Thymus (tissue), 11 donors: ENCODE measurements at regions not wholly inside any gene's neighbourhood (a gene's known extent, or its start where the extent isn't known, plus 50 kb on each side); places are given as distances from the start of the nearest gene placed in this dataset.

ENCODE experiments used
- DNase-seq, 9 donors: peaks; one replicate each; pipeline ENCODE4 v3.0.0-alpha.2; 2013; ENCODE audit warnings: low spot score in 9 of 9, low read depth in 6 of 9, missing footprints in 1 of 9
- H3K27ac ChIP-seq, 2 donors: one replicate each; pipeline ENCODE4 v1.5.1; 2013; ENCODE audit warnings: control low read depth in 1 of 2, low read depth in 1 of 2, low read length in 1 of 2, mild to moderate bottlenecking in 1 of 2, moderate library complexity in 1 of 2
- H3K27me3 ChIP-seq, 2 donors: one replicate each; pipeline ENCODE4 v1.5.1; 2013; ENCODE audit warnings: low read length in 1 of 2; ENCODE audit not compliant: control insufficient read depth in 2 of 2, insufficient read depth in 1 of 2
- H3K36me3 ChIP-seq, 2 donors: one replicate each; pipeline ENCODE4 v1.5.1; 2013; ENCODE audit warnings: low read length in 1 of 2, mild to moderate bottlenecking in 1 of 2, moderate library complexity in 1 of 2; ENCODE audit not compliant: control insufficient read depth in 2 of 2, insufficient read depth in 2 of 2
- H3K4me1 ChIP-seq, 2 donors: one replicate each; pipeline ENCODE4 v1.5.1; 2013; ENCODE audit warnings: low read length in 2 of 2; ENCODE audit not compliant: control insufficient read depth in 2 of 2, insufficient read depth in 2 of 2
- H3K4me3 ChIP-seq, 2 donors: one replicate each; pipeline ENCODE4 v1.5.1; 2013; ENCODE audit warnings: low read length in 2 of 2, control low read depth in 1 of 2, mild to moderate bottlenecking in 1 of 2
- H3K9me3 ChIP-seq, 2 donors: one replicate each; pipeline ENCODE4 v1.5.1; 2013; ENCODE audit warnings: low read length in 1 of 2, mild to moderate bottlenecking in 1 of 2; ENCODE audit not compliant: control insufficient read depth in 2 of 2, insufficient read depth in 1 of 2
- WGBS: extraction: QIAGEN DNeasy Blood & Tissue Kit; methylation state at CpG from one replicate; pipeline ENCODE4 v1.1.7; 2013; 5-methylcytosine and 5-hydroxymethylcytosine counted together
- donor health status: healthy.

DNA sequence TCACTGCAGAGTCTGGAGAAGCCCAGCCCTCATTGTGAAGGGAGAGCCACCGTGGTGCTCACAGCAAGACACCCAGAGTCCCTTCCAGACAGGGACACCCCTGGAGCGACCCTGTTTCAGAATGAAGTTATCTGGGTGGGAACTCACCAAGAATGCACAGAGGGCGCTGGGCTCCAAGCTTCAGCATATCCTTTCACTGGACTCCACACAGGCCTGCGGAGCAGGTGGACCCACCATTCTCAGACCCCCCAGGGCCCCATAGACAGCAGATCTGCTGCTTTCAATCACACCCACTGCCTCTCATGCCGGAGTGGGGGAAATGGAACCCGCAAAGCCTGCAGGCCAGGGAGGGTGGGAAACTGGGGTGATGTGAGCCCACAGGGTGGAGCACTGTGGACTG, 87.8 kb downstream of the RRM2 start:
- H3K36me3 ChIP-seq, result peaks cover 0 to 6% of the 10 kb centered on the region in 2 donors
- 99% methylated on average over 6 of the region's 6 CpGs for WGBS
- H3K4me3 ChIP-seq, result no peak overlapping the region
- no peaks in the 10 kb centered on the region for H3K27me3 ChIP-seq
- no peaks in the 10 kb centered on the region for H3K4me1 ChIP-seq
- no peak overlapping the region for H3K27ac ChIP-seq
- H3K9me3 ChIP-seq, result no peaks in the 10 kb centered on the region
- no peak for DNase-seq

DNA sequence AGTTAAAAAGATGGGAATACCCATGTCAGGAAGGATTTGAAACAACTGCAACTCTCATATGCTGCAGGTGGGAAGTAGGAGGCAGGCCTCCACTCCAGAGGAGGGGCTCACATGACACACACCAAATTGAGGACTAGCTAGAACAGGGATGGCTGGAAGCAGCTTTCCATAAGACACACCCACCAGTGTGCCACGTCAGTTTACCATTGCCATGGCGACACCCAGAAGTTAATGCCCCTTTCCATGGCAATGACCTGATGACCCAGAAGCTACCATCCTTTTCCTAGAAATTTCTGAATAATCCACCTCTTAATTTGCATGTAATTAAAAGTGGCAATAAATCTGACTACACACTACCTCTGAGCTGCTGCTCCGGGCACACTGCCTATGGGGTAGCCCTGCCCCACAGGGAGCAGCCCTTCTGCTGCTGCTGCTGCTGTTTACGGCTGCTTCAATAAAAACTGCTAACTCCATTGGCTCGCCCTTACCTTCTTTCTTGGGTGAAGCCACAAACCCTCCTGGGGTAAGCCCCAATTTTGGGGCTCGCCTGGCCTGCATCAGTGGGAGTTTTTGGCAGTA, 89.4 kb downstream of the RRM2 start:
- no peak for DNase-seq
- H3K4me3 ChIP-seq, result no peak overlapping the region
- no peaks in the 10 kb centered on the region for H3K4me1 ChIP-seq
- no peaks in the 10 kb centered on the region for H3K9me3 ChIP-seq
- peaks cover 0 to 6% of the 10 kb centered on the region in 2 donors for H3K36me3 ChIP-seq
- no peaks in the 10 kb centered on the region for H3K27me3 ChIP-seq
- 97% methylated on average over 6 of the region's 6 CpGs for WGBS
- no peak overlapping the region for H3K27ac ChIP-seq

DNA sequence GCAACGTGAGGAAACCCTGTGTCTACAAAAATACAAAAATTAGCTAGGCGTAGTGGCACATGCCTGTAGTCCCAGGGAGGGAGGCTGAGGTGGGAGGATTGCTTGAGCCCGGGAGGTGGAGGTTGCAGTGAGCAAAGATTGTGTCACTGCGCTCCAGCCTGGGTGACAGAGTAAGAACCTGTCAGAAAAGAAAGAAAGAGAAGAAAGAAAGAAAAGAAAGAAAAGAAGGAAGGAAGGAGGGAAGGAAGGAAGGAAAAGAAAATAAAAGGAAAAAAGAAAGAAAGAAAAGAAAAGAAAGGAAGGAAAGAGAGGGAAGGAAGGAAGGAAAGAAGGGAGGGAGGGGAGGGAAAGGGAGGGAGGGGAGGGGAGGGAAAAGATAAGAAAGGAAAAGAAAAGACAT, 89.9 kb upstream of the HPCAL1 start:
- no peak overlapping the region for H3K4me3 ChIP-seq
- H3K27me3 ChIP-seq, result peaks cover 0 to 2% of the 10 kb centered on the region in 2 donors
- H3K36me3 ChIP-seq, result peaks cover 0 to 6% of the 10 kb centered on the region in 2 donors
- H3K9me3 ChIP-seq, result no peaks in the 10 kb centered on the region
- DNase-seq, result no peak
- WGBS, result 98% methylated on average over 4 of the region's 4 CpGs
- no peak overlapping the region for H3K27ac ChIP-seq
- H3K4me1 ChIP-seq, result no peaks in the 10 kb centered on the region

DNA sequence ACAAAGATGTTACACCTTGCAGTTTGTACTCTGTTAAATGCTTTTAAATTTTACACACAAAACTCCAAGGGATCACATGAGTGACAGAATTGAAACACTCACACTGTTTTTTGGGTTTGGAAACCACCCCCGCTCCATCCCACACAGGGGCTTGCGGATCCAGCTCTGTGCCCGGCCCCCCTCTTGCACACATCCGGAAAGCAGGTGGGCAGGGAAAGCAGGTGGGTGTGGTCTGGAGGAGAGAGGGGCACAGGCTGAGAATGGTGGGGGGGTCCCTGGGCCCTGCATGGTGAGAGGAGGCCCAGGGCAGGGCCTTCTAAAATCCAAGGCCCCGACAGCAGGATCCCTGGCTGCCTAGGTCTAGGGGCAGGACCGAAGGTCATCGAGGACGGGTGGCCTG, 88.5 kb upstream of the HPCAL1 start:
- H3K4me3 ChIP-seq, result no peak overlapping the region
- no peak overlapping the region for H3K27ac ChIP-seq
- H3K27me3 ChIP-seq, result peaks cover 0 to 2% of the 10 kb centered on the region in 2 donors
- no peak for DNase-seq
- 97% methylated on average over 8 of the region's 8 CpGs for WGBS
- peaks cover 0 to 6% of the 10 kb centered on the region in 2 donors for H3K36me3 ChIP-seq
- no peaks in the 10 kb centered on the region for H3K4me1 ChIP-seq
- H3K9me3 ChIP-seq, result no peaks in the 10 kb centered on the region

DNA sequence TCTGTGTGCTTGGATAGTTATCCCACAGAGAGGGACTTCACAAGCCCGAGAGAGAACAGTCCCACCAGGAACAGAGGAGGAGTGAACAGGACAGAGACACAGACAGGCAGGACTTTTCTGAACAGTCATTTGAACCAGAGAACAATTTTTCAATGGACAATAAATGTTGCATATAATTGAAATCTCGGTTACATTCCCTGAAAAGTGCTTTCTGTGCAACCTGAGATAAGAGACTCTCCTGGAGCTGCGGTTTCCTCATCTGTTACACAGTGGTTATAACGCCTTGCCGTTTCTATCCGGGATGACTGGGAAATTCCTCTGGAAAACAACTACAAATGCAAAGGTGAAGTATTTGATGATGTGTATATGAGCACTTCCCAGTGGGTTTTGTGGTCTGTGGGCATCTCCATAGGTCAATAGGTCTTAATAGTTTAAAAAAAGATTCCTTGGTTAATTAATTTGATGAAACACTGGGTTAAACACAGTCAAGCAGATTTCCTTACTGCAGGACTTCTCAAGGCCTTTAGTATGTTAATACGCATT, 87.2 kb upstream of the HPCAL1 start:
- Histone ChIP-seq H3K4me3 (no peak overlapping the region), H3K9me3 (no peaks in the 10 kb centered on the region), H3K4me1 (no peaks in the 10 kb centered on the region), H3K27me3 (peaks cover 0 to 2% of the 10 kb centered on the region in 2 donors), H3K27ac (no peak overlapping the region), H3K36me3 (peaks cover 0 to 2% of the 10 kb centered on the region in 2 donors)
- 98% methylated on average over 7 of the region's 7 CpGs for WGBS
- no peak for DNase-seq

DNA sequence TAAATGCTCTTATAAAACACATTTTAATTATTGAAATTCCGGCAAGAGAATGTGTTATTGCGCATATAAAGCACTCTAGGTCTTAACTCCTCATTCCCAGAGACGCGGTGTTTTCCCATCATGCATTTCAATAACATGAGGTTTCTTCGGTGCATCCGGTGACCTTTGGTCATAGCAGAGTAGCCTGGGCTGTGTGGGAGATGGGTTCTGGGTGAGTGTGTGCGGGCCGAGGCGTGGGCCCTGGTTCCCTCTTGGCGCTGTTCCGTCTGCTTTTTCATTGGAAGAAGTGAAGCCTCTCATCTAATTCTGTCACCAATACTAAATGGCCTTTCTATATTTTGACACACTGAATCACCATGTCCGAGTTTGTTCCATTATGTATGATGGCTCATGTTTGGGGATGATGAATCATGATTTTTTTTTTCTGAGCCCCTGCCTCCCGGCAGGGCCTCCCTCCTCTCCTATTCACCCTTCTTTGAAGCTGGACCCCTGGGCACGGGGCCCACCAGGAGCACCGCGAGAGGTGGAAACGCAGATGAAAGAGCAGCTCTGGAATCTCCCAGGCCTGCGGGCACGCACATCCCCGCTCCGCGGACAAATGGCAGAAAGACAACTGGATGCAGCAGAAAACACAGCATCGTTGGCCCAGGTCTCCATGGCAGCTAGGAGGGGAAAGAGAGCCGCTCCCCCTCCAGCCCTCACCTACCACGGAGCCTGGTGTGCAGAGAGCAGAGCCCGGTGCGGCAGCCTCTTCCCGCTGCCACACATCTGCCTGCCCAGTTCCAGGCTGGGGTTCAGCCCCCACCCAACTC, 85.8 kb upstream of the HPCAL1 start:
- Histone ChIP-seq H3K4me1 (no peaks in the 10 kb centered on the region), H3K27me3 (peaks cover 0 to 2% of the 10 kb centered on the region in 2 donors), H3K27ac (no peak overlapping the region), H3K4me3 (no peak overlapping the region), H3K36me3 (no peaks in the 10 kb centered on the region), H3K9me3 (no peaks in the 10 kb centered on the region)
- DNase-seq, result no peak
- WGBS, result 93% methylated on average over 28 of the region's 28 CpGs

DNA sequence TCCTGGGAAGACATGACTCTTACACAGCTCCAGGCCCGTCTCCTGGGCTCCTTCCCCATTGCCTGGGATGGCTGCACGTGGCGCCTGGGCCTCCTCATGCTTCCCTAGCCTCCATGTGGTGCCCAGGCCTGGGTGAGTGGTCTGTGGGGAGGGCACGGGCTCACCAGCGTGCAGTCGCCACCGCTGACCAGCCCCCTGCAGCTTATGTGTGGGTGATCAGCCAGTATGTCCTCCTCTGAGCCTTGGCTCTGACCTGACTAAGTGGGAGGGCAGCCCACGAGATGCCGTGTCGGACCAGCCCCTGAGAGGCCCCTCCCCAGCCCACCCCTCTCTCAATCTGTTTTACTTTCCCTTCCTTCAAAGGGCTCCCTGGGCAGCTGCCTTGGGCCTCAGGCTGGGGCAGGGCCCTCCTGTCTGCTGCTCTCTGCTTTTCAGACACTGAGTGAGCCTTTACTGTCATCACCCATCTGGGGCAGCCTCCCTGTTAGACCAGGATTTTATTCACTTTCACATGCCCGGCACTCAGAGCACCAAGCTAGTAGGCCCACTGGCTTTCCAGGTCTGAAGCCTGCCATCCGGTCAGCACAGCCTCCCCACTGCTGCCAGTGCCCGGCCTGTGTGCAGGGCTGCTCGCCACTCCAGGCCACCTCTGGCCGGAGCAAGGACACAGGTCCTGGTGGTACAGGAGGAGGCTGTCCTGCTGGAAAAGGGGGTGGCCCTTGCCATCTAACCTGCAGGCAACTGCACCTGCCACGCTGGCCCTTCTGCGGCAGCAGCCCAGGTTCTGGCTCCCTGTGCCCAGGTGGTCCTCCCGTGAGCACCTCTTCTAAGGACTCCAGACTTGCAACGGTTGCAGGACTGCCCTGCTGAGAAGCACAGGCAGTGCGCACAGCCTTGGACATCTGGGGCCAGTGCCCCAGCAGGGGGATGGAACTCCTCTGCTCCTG, 84.9 kb upstream of the HPCAL1 start:
- no peaks in the 10 kb centered on the region for H3K36me3 ChIP-seq
- no peak for DNase-seq
- 97% methylated on average over 20 of the region's 20 CpGs for WGBS

DNA sequence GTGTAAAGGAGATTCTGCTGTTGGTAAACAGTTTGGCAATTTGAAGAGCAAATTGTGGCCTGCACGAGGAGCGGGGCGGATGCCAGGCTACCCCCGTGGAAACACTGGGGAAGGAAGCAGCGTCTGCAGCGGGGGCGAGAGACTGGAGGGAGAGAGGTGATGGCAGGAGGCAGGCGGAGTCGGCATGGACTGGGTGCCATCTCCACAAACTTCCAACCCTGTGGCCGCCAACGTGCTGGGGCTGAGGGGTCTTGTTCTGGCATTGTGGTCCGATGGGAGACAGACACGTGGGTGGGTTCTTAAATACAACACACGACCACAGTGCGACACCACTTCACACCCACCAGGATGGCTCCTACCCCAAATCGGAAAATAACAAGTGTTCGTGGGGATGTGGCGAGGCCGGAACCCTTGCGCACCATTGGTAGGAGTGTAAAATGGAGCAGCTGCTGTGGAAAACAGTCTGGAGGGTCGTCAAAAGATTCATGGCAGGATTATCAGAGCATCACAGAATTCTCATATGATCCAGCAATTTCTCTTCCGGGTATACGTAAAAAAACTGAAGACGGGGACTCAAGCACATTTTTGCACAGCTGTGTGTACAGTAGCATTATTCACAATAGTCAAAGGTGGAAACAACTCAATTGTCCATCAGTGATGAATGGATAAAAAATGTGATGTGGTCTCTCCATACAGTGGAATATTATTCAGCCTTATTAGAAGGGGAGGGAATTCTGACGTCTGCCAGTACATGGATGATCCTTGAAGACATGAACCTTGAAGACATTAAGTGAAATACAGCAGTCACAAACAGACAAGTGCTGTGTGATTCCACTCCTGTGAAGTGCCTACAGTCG, 82.4 kb upstream of the HPCAL1 start:
- DNase-seq, result no peak
- Histone ChIP-seq H3K4me1 (peaks cover 0 to 1% of the 10 kb centered on the region in 2 donors), H3K27ac (no peak overlapping the region), H3K36me3 (no peaks in the 10 kb centered on the region), H3K9me3 (peaks cover 0 to 4% of the 10 kb centered on the region in 2 donors), H3K4me3 (no peak overlapping the region), H3K27me3 (peaks cover 0 to 2% of the 10 kb centered on the region in 2 donors)
- 94% methylated on average over 26 of the region's 26 CpGs for WGBS

More for the DNA sequence above, 84.9 kb upstream of the HPCAL1 start:
- H3K4me3 ChIP-seq, result no peak overlapping the region
- peaks cover 0 to 2% of the 10 kb centered on the region in 2 donors for H3K27me3 ChIP-seq
- H3K4me1 ChIP-seq, result no peaks in the 10 kb centered on the region
- no peak overlapping the region for H3K27ac ChIP-seq
- peaks cover 0 to 4% of the 10 kb centered on the region in 2 donors for H3K9me3 ChIP-seq
